Heart left ventricle (tissue), 13 donors: ENCODE measurements at regions not wholly inside any gene's neighbourhood (a gene's known extent, or its start where the extent isn't known, plus 50 kb on each side); places are given as distances from the start of the nearest gene placed in this dataset.

Experiments used
- POLR2A ChIP-seq, 2 donors: fragments of 450-650 bp; IDR thresholded peaks; one replicate each; pipeline ENCODE4 v1.6.1; 2017; ENCODE audit warnings: antibody characterized with exemption in 2 of 2, mild to moderate bottlenecking in 2 of 2, moderate library complexity in 2 of 2
- TF ChIP-seq, protein P1 (sequence below), 12 donors: fragments of 200-600 bp; sonication (generic) in 4 of 12; IDR thresholded peaks; one replicate each; pipeline versions ENCODE4 v1.5.0 to v1.8.0; 2018 to 2022; ENCODE audit warnings: antibody characterized with exemption in 12 of 12, mild to moderate bottlenecking in 5 of 12
- donor health status: ischemic (EF 13 %, LVEDD 7.1; RV severe dilation, severe dysfunction).
- donor health status: DM: no; HTN: yes; CAD: no.
- donor health status: DM: no; HTN: no; CAD: no.
- donor health status: ischemic (EF 25% LVEDD 6.9; RV normal size, moderate dysfunction).
- donor health status: ischemic (EF 25% LVEDD 5.7; RV mildly dilated, moderate dysfunction).
- donor health status: ischemic (EF 35%, LVEDD 5.7; RV mildly dilated, moderate dysfunction).
- donor health status: nonischemic (EF 11% LVEDD 7.7; RV severe dilation, severe dysfunction).
- donor health status: DM: yes; HTN: yes; CAD: no.
- donor health status: PGD.
- donor health status: ischemic (EF 29% LVEDD 5.4; RV normal size, mild dysfunction).
- donor health status: nonischemic (EF 23%, LVEDD 6.1; RV moderate dilation, normal function).

DNA sequence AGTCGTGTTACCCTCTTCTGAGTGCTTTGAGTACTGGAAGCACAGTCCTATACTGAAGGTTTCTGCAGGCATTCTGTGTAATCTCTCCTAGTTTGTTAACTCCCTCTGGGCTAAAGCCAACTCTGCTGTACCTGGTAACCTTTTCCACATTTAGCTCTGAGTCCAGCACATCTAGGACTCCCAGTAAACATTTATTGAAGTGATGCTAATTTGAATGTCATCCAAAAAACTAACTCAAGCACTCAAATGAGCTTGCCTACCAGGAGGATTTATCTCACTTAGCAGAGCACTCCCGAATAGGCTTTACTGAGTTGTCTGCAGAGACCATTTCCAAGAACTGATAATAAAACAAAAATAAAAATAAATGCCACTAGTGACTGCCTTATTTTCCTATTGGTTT is 79.5 kb upstream of the NFIB start:
- no peak for TF ChIP-seq POLR2A (IDR thresholded peaks at IDR 0.05)
- TF ChIP-seq, protein P1, sequence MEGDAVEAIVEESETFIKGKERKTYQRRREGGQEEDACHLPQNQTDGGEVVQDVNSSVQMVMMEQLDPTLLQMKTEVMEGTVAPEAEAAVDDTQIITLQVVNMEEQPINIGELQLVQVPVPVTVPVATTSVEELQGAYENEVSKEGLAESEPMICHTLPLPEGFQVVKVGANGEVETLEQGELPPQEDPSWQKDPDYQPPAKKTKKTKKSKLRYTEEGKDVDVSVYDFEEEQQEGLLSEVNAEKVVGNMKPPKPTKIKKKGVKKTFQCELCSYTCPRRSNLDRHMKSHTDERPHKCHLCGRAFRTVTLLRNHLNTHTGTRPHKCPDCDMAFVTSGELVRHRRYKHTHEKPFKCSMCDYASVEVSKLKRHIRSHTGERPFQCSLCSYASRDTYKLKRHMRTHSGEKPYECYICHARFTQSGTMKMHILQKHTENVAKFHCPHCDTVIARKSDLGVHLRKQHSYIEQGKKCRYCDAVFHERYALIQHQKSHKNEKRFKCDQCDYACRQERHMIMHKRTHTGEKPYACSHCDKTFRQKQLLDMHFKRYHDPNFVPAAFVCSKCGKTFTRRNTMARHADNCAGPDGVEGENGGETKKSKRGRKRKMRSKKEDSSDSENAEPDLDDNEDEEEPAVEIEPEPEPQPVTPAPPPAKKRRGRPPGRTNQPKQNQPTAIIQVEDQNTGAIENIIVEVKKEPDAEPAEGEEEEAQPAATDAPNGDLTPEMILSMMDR (IDR thresholded peaks at IDR 0.05), result no peak
